K562 (cell line): ENCODE measurements at regions not wholly inside any gene's neighbourhood (a gene's known extent, or its start where the extent isn't known, plus 50 kb on each side); places are given as distances from the start of the nearest gene placed in this dataset.
A peak's percentile ranks its signal among the peaks of the same experiment; 100 is the strongest.

Experiments
- FOSL1 ChIP-seq: fragments of 200-800 bp; sonication (Bioruptor generic); conservative IDR thresholded peaks from 2 replicates; pipeline ENCODE4 v1.6.1; 2016; ENCODE audit warnings: missing genetic modification characterization, missing compliant biosample characterization
- FOXA3 ChIP-seq, 2 experiments: fragments of 450-650 bp in 1 of 2; sonication (generic) in 1 of 2; formaldehyde crosslinking; IDR thresholded peaks in 1 of 2; conservative IDR thresholded peaks in 1 of 2; 2 replicates each; pipeline versions ENCODE4 v1.4.0 to v1.8.0; 2020 to 2022; ENCODE audit warnings: mild to moderate bottlenecking in 2 of 2, missing genetic modification reagents in 1 of 2
- FOXJ3 ChIP-seq: sonication (generic); formaldehyde crosslinking; IDR thresholded peaks from 2 replicates; pipeline ENCODE4 v1.4.0; 2020; ENCODE audit warnings: mild to moderate bottlenecking, missing genetic modification reagents
- PKNOX1 ChIP-seq: fragments of 450-650 bp; IDR thresholded peaks from 2 replicates; pipeline ENCODE4 v1.6.1; 2016
- POLR2A ChIP-seq: fragments of 450-650 bp; conservative IDR thresholded peaks from 2 replicates; pipeline ENCODE4 v1.6.1; 2016
- STAT5B ChIP-seq: fragments of 250-450 bp; sonication (Bioruptor Pico); IDR thresholded peaks from 2 replicates; pipeline ENCODE4 v1.8.0; 2021; ENCODE audit warnings: mild to moderate bottlenecking, inconsistent platforms
- STAT6 ChIP-seq: sonication (generic); formaldehyde crosslinking; IDR thresholded peaks from 2 replicates; pipeline ENCODE4 v1.8.1; 2023; ENCODE audit warnings: mild to moderate bottlenecking, missing genetic modification reagents
- TF ChIP-seq, protein P1 (sequence below), 3 experiments: IDR thresholded peaks in 2 of 3; conservative IDR thresholded peaks in 1 of 3; 2 replicates each; pipeline ENCODE4 v1.5.1; 2011 to 2012; ENCODE audit warnings: low read length in 3 of 3, mild to moderate bottlenecking in 3 of 3, control low read depth in 2 of 3, improper control_type of control experiment in 1 of 3, inconsistent platforms in 1 of 3, low read depth in 1 of 3, mixed read lengths in 1 of 3, moderate library complexity in 1 of 3; ENCODE audit not compliant: insufficient read depth in 2 of 3

DNA sequence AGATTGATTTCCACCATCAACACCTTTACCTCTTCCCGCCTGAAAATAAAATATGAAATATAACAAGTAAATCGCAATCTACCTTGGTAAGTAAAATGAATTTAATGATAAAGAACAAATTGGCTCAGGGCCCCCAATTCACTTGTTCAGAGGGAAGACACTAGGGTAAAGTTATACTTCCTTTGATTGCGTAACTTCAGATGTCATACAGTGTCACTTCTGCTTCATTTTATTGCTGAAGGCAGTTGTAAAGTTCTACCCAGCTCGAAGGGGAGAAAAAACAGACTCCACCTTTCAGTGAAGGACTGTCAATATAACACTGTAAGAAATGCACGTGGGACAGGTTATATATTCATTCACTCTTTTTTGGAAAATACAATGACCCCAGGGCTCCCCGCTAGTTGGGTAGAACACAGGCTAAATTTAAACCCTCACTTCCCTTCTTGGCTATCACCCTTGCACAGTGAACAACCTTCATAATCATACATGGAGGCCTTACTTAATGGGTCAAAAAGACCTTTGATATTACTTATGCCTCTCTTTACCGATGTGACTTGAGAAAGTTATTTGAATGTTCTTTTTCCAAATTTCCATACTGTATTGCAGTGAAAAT, 848.8 kb downstream of the MAT2B start:
- TF ChIP-seq, protein P1, sequence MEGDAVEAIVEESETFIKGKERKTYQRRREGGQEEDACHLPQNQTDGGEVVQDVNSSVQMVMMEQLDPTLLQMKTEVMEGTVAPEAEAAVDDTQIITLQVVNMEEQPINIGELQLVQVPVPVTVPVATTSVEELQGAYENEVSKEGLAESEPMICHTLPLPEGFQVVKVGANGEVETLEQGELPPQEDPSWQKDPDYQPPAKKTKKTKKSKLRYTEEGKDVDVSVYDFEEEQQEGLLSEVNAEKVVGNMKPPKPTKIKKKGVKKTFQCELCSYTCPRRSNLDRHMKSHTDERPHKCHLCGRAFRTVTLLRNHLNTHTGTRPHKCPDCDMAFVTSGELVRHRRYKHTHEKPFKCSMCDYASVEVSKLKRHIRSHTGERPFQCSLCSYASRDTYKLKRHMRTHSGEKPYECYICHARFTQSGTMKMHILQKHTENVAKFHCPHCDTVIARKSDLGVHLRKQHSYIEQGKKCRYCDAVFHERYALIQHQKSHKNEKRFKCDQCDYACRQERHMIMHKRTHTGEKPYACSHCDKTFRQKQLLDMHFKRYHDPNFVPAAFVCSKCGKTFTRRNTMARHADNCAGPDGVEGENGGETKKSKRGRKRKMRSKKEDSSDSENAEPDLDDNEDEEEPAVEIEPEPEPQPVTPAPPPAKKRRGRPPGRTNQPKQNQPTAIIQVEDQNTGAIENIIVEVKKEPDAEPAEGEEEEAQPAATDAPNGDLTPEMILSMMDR (IDR thresholded peaks at IDR 0.05 in 2 of 3, conservative IDR thresholded peaks at IDR 0.05 in 1 of 3; ENCODE audit: insufficient read depth in 2 of 3, low read depth in 1 of 3, low read length in 3 of 3) = no peak
- no peak for TF ChIP-seq FOXJ3 (CRISPR knock-in tag)
- TF ChIP-seq STAT6 = no peak
- no peak for TF ChIP-seq FOSL1 (tag)
- TF ChIP-seq STAT5B = no peak
- TF ChIP-seq FOXA3 (CRISPR knock-in tag; conservative IDR thresholded peaks at IDR 0.05 in 1 of 2, IDR thresholded peaks at IDR 0.05 in 1 of 2) = no peak
- TF ChIP-seq POLR2A = no peak
- peak; percentile 62 for TF ChIP-seq PKNOX1
